SK-N-SH (cell line): ENCODE measurements at regions not wholly inside any gene's neighbourhood (a gene's known extent, or its start where the extent isn't known, plus 50 kb on each side); places are given as distances from the start of the nearest gene placed in this dataset.

Source experiments
- CTCF ChIA-PET: fragments of 300-600, 350-600 bp; formaldehyde crosslinking; extraction: SDS; loops from one replicate; lab custom pipeline; 2021; lab: Yijun Ruan, JAX
- POLR2A ChIA-PET: fragments of 350-600 bp; sonication (Branson Sonifier 250); formaldehyde crosslinking; extraction: SDS; loops from one replicate; lab custom pipeline; 2020; ENCODE audit warnings: antibody characterized with exemption, inconsistent platforms; lab: Yijun Ruan, JAX
- DNase-seq: peaks from one replicate; pipeline ENCODE4 v3.0.0; 2012
- H2AFZ ChIP-seq: fragments of 200-600 bp; sonication (generic); 2 replicates; pipeline ENCODE4 v1.8.1; 2016; ENCODE audit warnings: antibody characterized with exemption, mild to moderate bottlenecking, low read depth
- H3F3A ChIP-seq: fragments of 200-600 bp; sonication (generic); replicated peaks from 2 replicates; pipeline ENCODE3; 2016; ENCODE audit warnings: antibody characterized with exemption, mild to moderate bottlenecking; ENCODE audit not compliant: insufficient read depth
- H3K27ac ChIP-seq, 2 experiments: fragments of 200-500 bp in 1 of 2; fragments of 200-600 bp in 1 of 2; sonication (Bioruptor generic) in 1 of 2; sonication (generic), shearing (Covaris generic) in 1 of 2; 2 replicates each; pipeline versions ENCODE4 v1.5.1 to v1.6.1; 2014 to 2016; ENCODE audit warnings: low read depth in 2 of 2, inconsistent platforms in 1 of 2, low read length in 1 of 2, mild to moderate bottlenecking in 1 of 2, mixed read lengths in 1 of 2
- H3K27me3 ChIP-seq: fragments of 200-600 bp; sonication (generic), shearing (Covaris generic); 2 replicates; pipeline ENCODE4 v1.6.1; 2016; ENCODE audit warnings: mixed run types; ENCODE audit not compliant: insufficient read depth
- H3K36me3 ChIP-seq, 2 experiments: fragments of 200-500 bp in 1 of 2; fragments of 200-600 bp in 1 of 2; sonication (Bioruptor generic) in 1 of 2; sonication (generic) in 1 of 2; replicated peaks in 1 of 2; 2 replicates each; pipeline versions ENCODE3 to v1.5.1; 2014 to 2016; ENCODE audit warnings: low read length in 1 of 2, mild to moderate bottlenecking in 1 of 2; ENCODE audit not compliant: insufficient read depth in 2 of 2, control insufficient read depth in 1 of 2
- H3K4me1 ChIP-seq, 2 experiments: fragments of 200-500 bp in 1 of 2; fragments of 200-600 bp in 1 of 2; sonication (Bioruptor generic) in 1 of 2; sonication (generic), shearing (Covaris generic) in 1 of 2; 2 replicates each; pipeline versions ENCODE4 v1.5.1 to v1.6.1; 2014 to 2016; ENCODE audit warnings: low read depth in 1 of 2, low read length in 1 of 2, mixed run types in 1 of 2; ENCODE audit not compliant: insufficient read depth in 2 of 2, control insufficient read depth in 1 of 2
- H3K4me2 ChIP-seq: fragments of 200-600 bp; sonication (generic), shearing (Covaris generic); 2 replicates; pipeline ENCODE4 v1.6.1; 2017; ENCODE audit warnings: mixed run types
- H3K4me3 ChIP-seq, 2 experiments: fragments of 200-500 bp in 1 of 2; fragments of 200-600 bp in 1 of 2; sonication (Bioruptor generic) in 1 of 2; sonication (generic), shearing (Covaris generic) in 1 of 2; 2 replicates each; pipeline versions ENCODE4 v1.5.1 to v1.8.1; 2014 to 2016; ENCODE audit warnings: low read depth in 2 of 2, inconsistent platforms in 1 of 2, low read length in 1 of 2, mild to moderate bottlenecking in 1 of 2, mixed read lengths in 1 of 2, moderate library complexity in 1 of 2
- H3K79me2 ChIP-seq: fragments of 200-600 bp; sonication (generic); 2 replicates; pipeline ENCODE4 v1.8.1; 2017; ENCODE audit warnings: mild to moderate bottlenecking; ENCODE audit not compliant: insufficient read depth
- H3K9ac ChIP-seq: fragments of 200-600 bp; sonication (generic); 2 replicates; pipeline ENCODE4 v1.6.1; 2017; ENCODE audit warnings: mixed run types
- H3K9me2 ChIP-seq: fragments of 200-600 bp; sonication (generic); 2 replicates; pipeline ENCODE4 v1.6.1; 2017; ENCODE audit warnings: mixed run types
- H3K9me3 ChIP-seq: fragments of 200-600 bp; sonication (generic); 2 replicates; pipeline ENCODE4 v1.6.1; 2017; ENCODE audit warnings: mixed run types, mild to moderate bottlenecking, moderate library complexity
- H4K20me1 ChIP-seq: fragments of 200-600 bp; sonication (generic); 2 replicates; pipeline ENCODE4 v1.6.1; 2017; ENCODE audit warnings: mild to moderate bottlenecking, mixed run types; ENCODE audit not compliant: insufficient read depth
- FOXM1 ChIP-seq: IDR thresholded peaks from 2 replicates; pipeline ENCODE4 v1.4.0; 2012; ENCODE audit warnings: low read depth, mild to moderate bottlenecking
- GATA2 ChIP-seq: sonication (generic); formaldehyde crosslinking; IDR thresholded peaks from 2 replicates; pipeline ENCODE4 v1.5.0; 2020; ENCODE audit warnings: mild to moderate bottlenecking, missing genetic modification reagents
- PBX3 ChIP-seq: IDR thresholded peaks from 2 replicates; pipeline ENCODE4; 2012
- POLR2AphosphoS5 ChIP-seq: IDR thresholded peaks from 2 replicates; pipeline ENCODE4 v1.6.1; 2012; ENCODE audit warnings: low read depth, low read length
- SIN3A ChIP-seq: IDR thresholded peaks from 2 replicates; pipeline ENCODE4 v1.6.1; 2012; ENCODE audit warnings: low read depth, mild to moderate bottlenecking, low read length, moderate library complexity, borderline replicate concordance
- SMC3 ChIP-seq: IDR thresholded peaks from 2 replicates; pipeline ENCODE4 v1.6.1; 2012; ENCODE audit warnings: low read depth, low read length, improper control_type of control experiment
- TAF1 ChIP-seq: IDR thresholded peaks from 2 replicates; pipeline ENCODE4 v1.6.1; 2012; ENCODE audit warnings: low read depth, mild to moderate bottlenecking, low read length, moderate library complexity, borderline replicate concordance
- TCF12 ChIP-seq: IDR thresholded peaks from 2 replicates; pipeline ENCODE4 v1.4.0; 2012
- ZBTB33 ChIP-seq: IDR thresholded peaks from 2 replicates; pipeline ENCODE4 v1.4.0; 2012; ENCODE audit warnings: low read depth, borderline replicate concordance
- WGBS: methylation state at CpG from one replicate; pipeline ENCODE4 v1.1.6; 2017; ENCODE audit warnings: low lambda C conversion rate; 5-methylcytosine and 5-hydroxymethylcytosine counted together
- TF ChIP-seq, protein P1 (sequence below): IDR thresholded peaks from 2 replicates; pipeline ENCODE4 v1.4.0; 2012; ENCODE audit warnings: low read depth, borderline replicate concordance

- POLR2A ChIA-PET = no interaction called here
- H3K9ac ChIP-seq = no peak overlapping the region
- CTCF ChIA-PET = interaction anchor here (1.6 kb wide), 1 partner anchor 279 kb away, joined by 4 read pairs; no protein-coding TSS in a partner anchor
- WGBS = 52% methylated on average over 2 of the region's 2 CpGs
- H3K79me2 ChIP-seq = no peaks in the 10 kb centered on the region
- no peaks in the 10 kb centered on the region for H3F3A ChIP-seq
- H3K27me3 ChIP-seq = no peaks in the 10 kb centered on the region
- no peak overlapping the region for H3K27ac ChIP-seq
- no peak overlapping the region for H3K4me3 ChIP-seq
- peak; percentile 21 for DNase-seq
- no peaks in the 10 kb centered on the region for H3K4me1 ChIP-seq
- H3K4me2 ChIP-seq = no peak overlapping the region
- 0 out of 2 replicates have a peak, but pooled peaks have one; percentile 17 for TF ChIP-seq GATA2 (CRISPR knock-in tag)
- TF ChIP-seq, protein P1, sequence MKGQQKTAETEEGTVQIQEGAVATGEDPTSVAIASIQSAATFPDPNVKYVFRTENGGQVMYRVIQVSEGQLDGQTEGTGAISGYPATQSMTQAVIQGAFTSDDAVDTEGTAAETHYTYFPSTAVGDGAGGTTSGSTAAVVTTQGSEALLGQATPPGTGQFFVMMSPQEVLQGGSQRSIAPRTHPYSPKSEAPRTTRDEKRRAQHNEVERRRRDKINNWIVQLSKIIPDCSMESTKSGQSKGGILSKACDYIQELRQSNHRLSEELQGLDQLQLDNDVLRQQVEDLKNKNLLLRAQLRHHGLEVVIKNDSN = peak; percentile 67
- peak; percentile 52; the same call in 1 of the 2 replicates for TF ChIP-seq TCF12
- no peak for TF ChIP-seq ZBTB33
- peak; percentile 17; the same call in 1 of the 2 replicates for TF ChIP-seq POLR2AphosphoS5
- no peak for TF ChIP-seq FOXM1
- no peak for TF ChIP-seq TAF1
- TF ChIP-seq PBX3 = peak; percentile 19; the same call in 1 of the 2 replicates
- H3K9me3 ChIP-seq = no peaks in the 10 kb centered on the region
- no peaks in the 10 kb centered on the region for H3K9me2 ChIP-seq
- no peaks in the 10 kb centered on the region for H4K20me1 ChIP-seq
- no peaks in the 10 kb centered on the region for H3K36me3 ChIP-seq
- no peak overlapping the region for H2AFZ ChIP-seq
Measured at GRCh38 chr7:46202379-46202778, 281.3 kb upstream of the IGFBP3 start.

DNA sequence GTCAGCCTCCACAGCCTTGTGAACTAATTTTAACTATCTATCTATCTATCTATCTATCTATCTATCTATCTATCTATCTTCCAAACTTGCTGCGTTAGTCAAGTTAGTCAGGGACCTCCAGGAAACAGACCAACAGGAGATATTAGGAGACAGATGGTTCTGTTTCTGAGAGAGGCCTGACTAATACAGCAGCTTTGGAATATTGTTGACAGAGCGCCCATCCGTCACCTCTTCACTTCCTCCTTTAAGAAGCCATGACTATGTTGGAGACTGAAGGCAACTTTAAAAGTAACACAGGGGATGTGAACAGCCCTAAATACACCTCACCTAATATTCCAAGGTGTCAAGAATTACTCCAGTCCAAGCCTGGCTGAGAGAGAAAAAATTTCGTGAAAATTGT is 280.9 kb upstream of the IGFBP3 start:
- CTCF ChIA-PET = interaction anchor here (1.6 kb wide), 1 partner anchor 279 kb away, joined by 4 read pairs; no protein-coding TSS in a partner anchor
- H3K9me2 ChIP-seq = no peaks in the 10 kb centered on the region
- no peaks in the 10 kb centered on the region for H4K20me1 ChIP-seq
- no peak overlapping the region for H3K4me2 ChIP-seq
- TF ChIP-seq SMC3 (no peak), SIN3A (no peak)
- TF ChIP-seq, all 33 proteins: peak for 0
- H3K4me1 ChIP-seq = no peaks in the 10 kb centered on the region
- no peaks in the 10 kb centered on the region for H3K27me3 ChIP-seq
- DNase-seq = no peak
- H3K9me3 ChIP-seq = no peaks in the 10 kb centered on the region
- H3K4me3 ChIP-seq = no peak overlapping the region
- 87% methylated on average over 4 of the region's 4 CpGs for WGBS
- H3K27ac ChIP-seq = no peak overlapping the region
- H2AFZ ChIP-seq = no peak overlapping the region
- H3K79me2 ChIP-seq = no peaks in the 10 kb centered on the region
- POLR2A ChIA-PET = no interaction called here
- no peaks in the 10 kb centered on the region for H3K36me3 ChIP-seq
- no peak overlapping the region for H3K9ac ChIP-seq
- no peaks in the 10 kb centered on the region for H3F3A ChIP-seq
